Activated naive CD4-positive, alpha-beta T cell treated with anti-CD3 and anti-CD28 coated beads, Interleukin-2, amount 50 U/mL, for 24 hours (primary cell): ENCODE measurements at regions not wholly inside any gene's neighbourhood (a gene's known extent, or its start where the extent isn't known, plus 50 kb on each side); places are given as distances from the start of the nearest gene placed in this dataset.

ENCODE experiments used
- H3K27ac Mint-ChIP-seq: one replicate; pipeline ENCODE4 v1.8.0; 2021; ENCODE audit warnings: mild to moderate bottlenecking, mixed read lengths
- H3K27me3 Mint-ChIP-seq: one replicate; pipeline ENCODE4 v1.8.0; 2021; ENCODE audit warnings: mixed read lengths
- H3K36me3 Mint-ChIP-seq: one replicate; pipeline ENCODE4 v1.8.0; 2021; ENCODE audit warnings: mixed read lengths
- H3K4me1 Mint-ChIP-seq: one replicate; pipeline ENCODE4 v1.8.0; 2021; ENCODE audit warnings: mixed read lengths
- H3K4me3 Mint-ChIP-seq: one replicate; pipeline ENCODE4 v1.8.0; 2021; ENCODE audit warnings: mild to moderate bottlenecking, mixed read lengths
- H3K9me3 Mint-ChIP-seq: one replicate; pipeline ENCODE4 v1.8.0; 2021; ENCODE audit warnings: mixed read lengths

GRCh38 chr10:123424537-123424936, 241.6 kb upstream of the GPR26 start:
- peaks cover 13% of the 10 kb centered on the region for H3K27me3 Mint-ChIP-seq
- H3K9me3 Mint-ChIP-seq, result no peaks in the 10 kb centered on the region
- H3K27ac Mint-ChIP-seq, result no peak overlapping the region
- H3K4me3 Mint-ChIP-seq, result no peak overlapping the region
- H3K4me1 Mint-ChIP-seq, result no peaks in the 10 kb centered on the region
- H3K36me3 Mint-ChIP-seq, result no peaks in the 10 kb centered on the region

DNA sequence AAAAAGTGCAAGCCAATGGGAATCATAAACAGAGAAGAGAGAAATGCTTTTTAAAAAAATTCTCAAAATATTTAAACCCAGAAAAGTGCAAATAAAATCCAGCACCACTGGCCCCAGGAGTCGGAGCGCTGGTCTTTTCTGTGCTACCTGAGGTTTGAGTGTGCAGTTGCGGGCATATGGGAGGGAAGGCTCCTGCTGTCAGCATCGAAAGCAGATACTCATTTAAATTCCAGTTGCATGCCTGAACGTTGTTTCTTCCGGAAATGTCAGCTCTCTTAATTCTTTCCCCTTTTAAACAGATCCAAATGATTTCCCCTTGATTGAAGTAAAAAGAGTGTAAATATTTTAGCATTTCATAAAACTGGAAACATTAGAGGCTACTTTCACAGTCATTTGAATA, 240.5 kb upstream of the GPR26 start:
- Mint-ChIP-seq H3K4me1 (no peaks in the 10 kb centered on the region), H3K27ac (no peak overlapping the region), H3K9me3 (no peaks in the 10 kb centered on the region), H3K27me3 (peaks cover 13% of the 10 kb centered on the region), H3K4me3 (no peak overlapping the region), H3K36me3 (no peaks in the 10 kb centered on the region)

DNA sequence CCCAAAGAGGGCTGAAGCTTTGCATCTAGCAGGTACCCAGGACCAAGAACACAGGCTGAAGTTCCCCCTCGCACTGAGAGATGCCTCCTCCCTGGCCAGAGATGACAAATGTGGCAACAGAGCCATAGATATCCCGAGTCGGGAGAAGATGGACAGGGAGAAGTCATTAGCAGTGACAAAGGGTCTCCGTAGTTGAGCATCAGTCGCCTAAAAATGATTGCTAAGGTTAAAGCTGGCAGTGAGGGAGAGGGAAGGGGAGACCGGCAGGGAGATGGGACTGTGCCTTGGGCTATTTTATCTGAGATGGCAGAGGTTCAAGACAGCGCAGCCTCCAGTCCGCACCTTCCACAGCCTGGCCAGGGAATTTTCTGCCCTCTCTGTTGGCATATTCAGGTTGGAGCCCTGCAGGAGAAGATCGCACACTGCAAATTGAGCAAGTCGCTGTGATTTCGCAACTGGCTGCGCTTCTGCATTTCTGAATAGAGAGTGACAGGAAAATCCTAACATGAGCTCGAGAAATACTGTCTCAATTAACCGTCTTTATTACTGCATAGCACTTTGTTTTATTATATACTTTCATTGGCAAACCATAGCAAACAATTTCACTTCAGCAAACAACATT, 238.9 kb upstream of the GPR26 start:
- no peaks in the 10 kb centered on the region for H3K4me1 Mint-ChIP-seq
- no peaks in the 10 kb centered on the region for H3K36me3 Mint-ChIP-seq
- H3K9me3 Mint-ChIP-seq, result no peaks in the 10 kb centered on the region
- no peak overlapping the region for H3K27ac Mint-ChIP-seq
- no peak overlapping the region for H3K4me3 Mint-ChIP-seq
- H3K27me3 Mint-ChIP-seq, result peaks cover 17% of the 10 kb centered on the region

GRCh38 chr10:123428391-123428790, 237.8 kb upstream of the GPR26 start:
- Mint-ChIP-seq H3K27me3 (peaks cover 17% of the 10 kb centered on the region), H3K27ac (no peak overlapping the region), H3K4me1 (no peaks in the 10 kb centered on the region), H3K9me3 (no peaks in the 10 kb centered on the region), H3K36me3 (no peaks in the 10 kb centered on the region), H3K4me3 (no peak overlapping the region)

- H3K27me3 Mint-ChIP-seq, result peaks cover 17% of the 10 kb centered on the region
These were observed 236.4 kb upstream of the GPR26 start for GRCh38 chr10:123429706-123430221.

DNA sequence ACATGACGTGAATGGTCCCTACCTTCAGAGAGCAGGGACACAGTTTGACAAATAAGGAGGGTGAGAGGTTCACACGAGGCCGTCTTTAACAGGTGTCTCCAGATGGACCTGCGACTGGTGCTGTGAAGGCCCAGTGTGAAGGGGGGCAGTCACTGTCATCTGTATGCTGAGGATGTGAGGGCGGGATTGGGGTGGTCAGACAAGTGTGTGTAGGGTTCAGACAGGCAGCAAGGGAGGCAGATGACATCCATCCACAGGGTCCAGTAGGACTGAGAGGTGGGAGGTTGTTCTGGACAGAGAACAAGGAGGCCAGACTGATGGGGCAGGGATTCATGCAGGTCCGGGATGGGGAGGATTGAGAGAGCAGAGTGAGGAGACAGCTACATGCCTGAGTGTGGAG, 232.6 kb upstream of the GPR26 start:
- no peak overlapping the region for H3K27ac Mint-ChIP-seq
- no peak overlapping the region for H3K4me3 Mint-ChIP-seq
- H3K4me1 Mint-ChIP-seq, result no peaks in the 10 kb centered on the region
- H3K36me3 Mint-ChIP-seq, result no peaks in the 10 kb centered on the region
- H3K27me3 Mint-ChIP-seq, result peaks cover 7% of the 10 kb centered on the region
- H3K9me3 Mint-ChIP-seq, result no peaks in the 10 kb centered on the region

More at GRCh38 chr10:123429706-123430221, 236.4 kb upstream of the GPR26 start:
- no peaks in the 10 kb centered on the region for H3K36me3 Mint-ChIP-seq
- no peak overlapping the region for H3K27ac Mint-ChIP-seq
- H3K4me1 Mint-ChIP-seq, result no peaks in the 10 kb centered on the region
- no peak overlapping the region for H3K4me3 Mint-ChIP-seq
- H3K9me3 Mint-ChIP-seq, result no peaks in the 10 kb centered on the region

DNA sequence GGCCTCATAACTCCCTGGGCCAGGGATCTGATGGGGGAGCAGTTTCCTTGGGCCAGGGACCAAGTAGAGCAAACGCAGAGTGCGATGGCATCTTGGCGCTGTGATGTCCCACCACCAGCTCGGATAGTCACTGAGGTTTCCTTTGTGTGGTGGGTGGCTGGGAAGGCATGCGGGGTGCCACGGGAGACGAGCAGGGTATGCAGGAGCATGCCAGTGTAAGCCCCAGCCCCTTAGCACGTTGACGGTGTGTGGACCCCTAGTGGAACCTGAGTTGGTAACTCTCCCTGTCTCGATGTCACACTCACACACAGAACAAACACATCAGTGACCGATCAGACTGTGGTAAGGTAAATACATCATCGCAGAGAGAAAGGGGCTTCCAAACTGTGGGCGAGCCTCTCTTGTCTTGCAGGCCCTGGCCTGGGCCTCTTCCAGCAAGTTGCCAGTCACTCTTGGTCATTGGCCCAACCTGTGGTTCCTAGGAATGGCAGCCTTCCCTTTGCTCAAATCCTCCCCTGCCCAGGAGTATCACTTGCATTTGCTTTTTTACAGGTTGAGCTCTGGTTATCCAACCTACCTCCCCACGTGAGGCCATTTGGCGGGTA, 231.6 kb upstream of the GPR26 start:
- no peak overlapping the region for H3K4me3 Mint-ChIP-seq
- H3K9me3 Mint-ChIP-seq, result no peaks in the 10 kb centered on the region
- H3K4me1 Mint-ChIP-seq, result no peaks in the 10 kb centered on the region
- peaks cover 7% of the 10 kb centered on the region for H3K27me3 Mint-ChIP-seq
- H3K27ac Mint-ChIP-seq, result no peak overlapping the region
- H3K36me3 Mint-ChIP-seq, result no peaks in the 10 kb centered on the region

GRCh38 chr10:123442901-123443300, 223.3 kb upstream of the GPR26 start:
- H3K4me3 Mint-ChIP-seq, result no peak overlapping the region
- H3K27ac Mint-ChIP-seq, result no peak overlapping the region
- no peaks in the 10 kb centered on the region for H3K36me3 Mint-ChIP-seq
- no peaks in the 10 kb centered on the region for H3K4me1 Mint-ChIP-seq
- H3K9me3 Mint-ChIP-seq, result no peaks in the 10 kb centered on the region
- no peaks in the 10 kb centered on the region for H3K27me3 Mint-ChIP-seq

DNA sequence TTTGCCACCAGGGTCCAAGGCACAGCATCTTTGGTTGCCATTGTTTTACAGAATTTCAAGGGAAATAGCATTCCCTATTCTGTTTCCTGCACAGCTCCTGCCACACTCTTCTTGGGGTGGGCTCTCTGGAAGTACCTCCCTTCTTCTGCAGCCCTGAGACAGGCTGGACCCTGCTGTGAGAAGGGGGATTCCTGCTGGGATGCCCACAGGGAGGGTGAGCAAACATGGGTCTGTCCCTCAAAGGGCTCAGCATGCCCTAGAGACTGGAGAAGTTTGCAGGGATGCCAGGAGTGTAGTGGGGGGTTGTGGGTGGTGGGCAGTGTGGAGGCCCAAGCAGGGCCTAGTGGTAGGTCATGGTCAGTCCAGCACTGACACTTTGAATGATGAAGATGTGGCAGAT, 222.2 kb upstream of the GPR26 start:
- Mint-ChIP-seq H3K9me3 (no peaks in the 10 kb centered on the region), H3K27me3 (no peaks in the 10 kb centered on the region), H3K27ac (no peak overlapping the region), H3K36me3 (no peaks in the 10 kb centered on the region), H3K4me1 (no peaks in the 10 kb centered on the region), H3K4me3 (no peak overlapping the region)

- Mint-ChIP-seq H3K4me1 (no peaks in the 10 kb centered on the region), H3K27me3 (no peaks in the 10 kb centered on the region), H3K36me3 (no peaks in the 10 kb centered on the region), H3K4me3 (no peak overlapping the region), H3K9me3 (no peaks in the 10 kb centered on the region), H3K27ac (no peak overlapping the region)
These were observed 220.8 kb upstream of the GPR26 start for GRCh38 chr10:123445261-123445775.

DNA sequence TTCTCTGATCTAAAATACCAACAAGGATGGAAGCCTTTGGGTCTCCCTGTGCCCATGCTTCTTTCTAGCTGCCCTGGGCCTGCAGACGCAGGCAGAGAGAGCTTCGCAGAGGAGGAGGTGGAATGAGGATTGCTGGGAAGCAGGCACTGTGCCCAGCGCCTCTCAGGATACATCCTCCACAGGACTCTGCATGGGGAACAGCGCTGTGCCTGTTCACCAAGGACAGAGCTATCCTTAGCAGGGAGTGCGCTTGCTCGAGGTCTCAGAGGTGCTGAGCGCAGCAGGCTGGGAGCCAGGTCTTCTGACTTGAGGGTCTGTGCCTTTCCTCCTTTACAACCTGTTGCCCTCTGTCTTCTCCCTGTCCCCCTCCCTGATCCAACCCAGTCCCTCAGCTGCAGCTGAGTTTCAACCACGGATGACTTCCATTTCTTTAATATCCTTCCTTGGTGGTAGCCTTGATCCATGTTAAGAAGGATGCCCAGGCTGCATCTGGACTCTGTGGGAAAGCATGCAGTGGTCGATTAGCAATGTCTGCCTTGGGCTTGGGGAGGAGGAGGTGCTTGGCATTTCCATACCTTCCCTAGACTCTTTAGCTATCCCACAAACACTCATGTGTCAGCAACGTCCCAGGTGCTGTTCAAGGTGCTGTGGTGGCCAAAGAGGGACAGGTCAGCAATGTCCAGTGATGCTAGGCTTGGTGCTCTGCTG, 219.6 kb upstream of the GPR26 start:
- Mint-ChIP-seq H3K27ac (no peak overlapping the region), H3K4me3 (no peak overlapping the region), H3K36me3 (no peaks in the 10 kb centered on the region), H3K4me1 (no peaks in the 10 kb centered on the region), H3K27me3 (no peaks in the 10 kb centered on the region), H3K9me3 (no peaks in the 10 kb centered on the region)

DNA sequence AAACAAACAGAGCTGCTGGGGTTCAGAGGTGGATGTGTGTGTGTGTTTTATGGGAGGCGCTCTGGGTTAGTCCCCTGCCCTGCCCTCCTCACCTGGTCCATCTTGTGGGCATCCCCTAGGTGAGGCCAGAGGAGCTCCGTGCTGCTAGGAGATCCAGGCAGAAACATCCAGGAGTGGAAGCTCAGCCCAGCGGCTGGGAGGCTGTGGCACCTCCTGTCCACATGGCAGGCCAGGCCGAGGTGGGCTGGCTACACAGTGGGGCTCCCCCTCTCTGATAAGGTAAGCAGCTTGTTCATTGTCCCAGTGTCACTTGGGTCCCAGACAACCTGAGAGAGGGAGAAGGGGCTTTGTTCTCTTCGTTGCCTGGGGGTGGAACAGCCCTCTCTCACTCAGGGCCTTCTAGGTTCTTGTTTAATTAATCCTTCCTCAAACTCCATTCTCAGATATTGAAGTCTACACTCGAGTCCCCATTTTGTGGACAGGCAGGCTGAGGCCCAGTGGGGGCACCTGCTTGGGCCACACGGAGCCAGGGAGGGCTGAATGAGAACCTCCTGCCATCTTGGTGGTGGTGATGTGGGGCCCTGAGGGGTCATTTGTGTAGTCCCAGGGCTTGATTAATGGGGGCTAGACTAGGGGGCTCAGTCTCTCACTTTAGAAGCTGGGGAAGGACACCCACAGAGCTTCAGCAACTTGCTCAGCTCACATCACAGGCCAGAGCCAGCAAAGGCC, 216.8 kb upstream of the GPR26 start:
- Mint-ChIP-seq H3K27me3 (no peaks in the 10 kb centered on the region), H3K4me1 (no peaks in the 10 kb centered on the region), H3K27ac (no peak overlapping the region), H3K9me3 (no peaks in the 10 kb centered on the region), H3K4me3 (no peak overlapping the region), H3K36me3 (no peaks in the 10 kb centered on the region)

GRCh38 chr10:123450956-123451605, 215.1 kb upstream of the GPR26 start:
- Mint-ChIP-seq H3K4me1 (no peaks in the 10 kb centered on the region), H3K27me3 (no peaks in the 10 kb centered on the region), H3K36me3 (no peaks in the 10 kb centered on the region), H3K9me3 (no peaks in the 10 kb centered on the region), H3K27ac (no peak overlapping the region), H3K4me3 (no peak overlapping the region)

DNA sequence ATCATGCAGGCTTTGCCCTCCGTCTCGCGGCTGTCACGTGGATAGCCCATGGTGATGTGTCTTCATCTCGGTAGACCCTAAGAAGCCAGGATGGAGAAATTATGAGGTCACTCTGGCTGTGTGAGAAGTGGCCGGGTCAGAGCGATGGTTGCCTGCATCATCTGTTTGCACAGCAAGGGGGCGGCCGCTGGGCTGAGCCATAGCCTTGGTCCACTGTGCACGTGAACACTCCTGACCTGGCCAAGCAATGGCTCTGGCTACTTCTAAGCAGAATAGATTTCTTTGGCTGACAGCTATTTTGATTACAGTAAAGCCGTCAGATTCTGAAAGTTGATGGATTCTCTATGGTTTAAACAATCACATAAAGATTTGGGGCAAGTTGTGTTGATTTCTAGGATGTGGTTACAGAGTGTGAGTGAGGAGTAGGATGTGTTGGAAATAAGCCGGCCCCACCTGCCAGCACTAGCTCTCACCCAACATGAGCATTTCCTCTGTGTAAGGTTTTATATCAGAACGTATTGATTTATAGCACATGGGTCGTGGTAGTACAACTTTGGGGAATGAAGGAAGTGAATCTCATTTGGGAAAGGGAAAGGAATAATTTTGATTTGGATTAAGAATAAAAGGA, 214.4 kb upstream of the GPR26 start:
- no peak overlapping the region for H3K27ac Mint-ChIP-seq
- H3K27me3 Mint-ChIP-seq, result no peaks in the 10 kb centered on the region
- no peaks in the 10 kb centered on the region for H3K9me3 Mint-ChIP-seq
- H3K4me3 Mint-ChIP-seq, result no peak overlapping the region
- H3K4me1 Mint-ChIP-seq, result no peaks in the 10 kb centered on the region
- H3K36me3 Mint-ChIP-seq, result no peaks in the 10 kb centered on the region

DNA sequence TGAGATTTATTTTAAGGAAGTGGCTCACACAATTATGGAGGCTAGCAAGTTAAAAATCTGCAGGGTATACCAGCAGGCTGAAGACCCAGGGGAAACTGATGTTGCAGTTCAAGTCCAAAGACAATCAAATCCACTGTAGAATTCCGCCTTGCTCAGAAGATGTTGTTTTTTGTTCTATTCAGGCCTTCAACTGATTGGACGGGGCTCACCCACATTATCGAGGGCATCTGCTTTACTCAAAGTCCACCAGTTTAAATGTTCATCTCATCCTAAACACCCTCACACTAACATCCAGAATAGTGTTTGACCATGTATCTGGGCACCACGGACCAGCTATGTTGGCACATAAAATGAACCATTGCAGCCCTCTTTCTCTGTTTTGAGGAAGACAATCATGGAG, 211.2 kb upstream of the GPR26 start:
- Mint-ChIP-seq H3K27ac (no peak overlapping the region), H3K4me1 (no peaks in the 10 kb centered on the region), H3K4me3 (no peak overlapping the region), H3K27me3 (peaks cover 3% of the 10 kb centered on the region), H3K36me3 (no peaks in the 10 kb centered on the region), H3K9me3 (no peaks in the 10 kb centered on the region)
